WERI-Rb-1 (cell line): ENCODE measurements at regions not wholly inside any gene's neighbourhood (a gene's known extent, or its start where the extent isn't known, plus 50 kb on each side); places are given as distances from the start of the nearest gene placed in this dataset.

Experiments used
- DNase-seq: peaks from one replicate; pipeline ENCODE4 v3.0.0-alpha.2; 2020
- H3K27ac ChIP-seq: fragments of 250-450 bp; sonication (Bioruptor Pico); 2 replicates; pipeline ENCODE4 v1.5.1; 2020; ENCODE audit warnings: mild to moderate bottlenecking, moderate library complexity
- H3K27me3 ChIP-seq: fragments of 250-450 bp; sonication (Bioruptor Pico); 2 replicates; pipeline ENCODE4 v1.5.1; 2021; ENCODE audit warnings: mild to moderate bottlenecking, low read depth, moderate library complexity; ENCODE audit not compliant: insufficient read depth, severe bottlenecking
- H3K36me3 ChIP-seq: fragments of 250-450 bp; sonication (Bioruptor Pico); 2 replicates; pipeline ENCODE4 v1.5.1; 2020; ENCODE audit warnings: mild to moderate bottlenecking, moderate library complexity
- H3K4me3 ChIP-seq: 2 replicates; pipeline ENCODE4 v1.5.1; 2011; ENCODE audit warnings: low read depth, mild to moderate bottlenecking, control low read depth, low read length
- H3K9me3 ChIP-seq: fragments of 250-450 bp; sonication (Bioruptor Pico); 2 replicates; pipeline ENCODE4 v1.5.1; 2021; ENCODE audit warnings: mild to moderate bottlenecking, moderate library complexity; ENCODE audit not compliant: severe bottlenecking
- TF ChIP-seq, protein P1 (sequence below): IDR thresholded peaks from 2 replicates; pipeline ENCODE4 v1.5.1; 2011; ENCODE audit warnings: low read depth, mild to moderate bottlenecking, control low read depth, inconsistent platforms, low read length

DNA sequence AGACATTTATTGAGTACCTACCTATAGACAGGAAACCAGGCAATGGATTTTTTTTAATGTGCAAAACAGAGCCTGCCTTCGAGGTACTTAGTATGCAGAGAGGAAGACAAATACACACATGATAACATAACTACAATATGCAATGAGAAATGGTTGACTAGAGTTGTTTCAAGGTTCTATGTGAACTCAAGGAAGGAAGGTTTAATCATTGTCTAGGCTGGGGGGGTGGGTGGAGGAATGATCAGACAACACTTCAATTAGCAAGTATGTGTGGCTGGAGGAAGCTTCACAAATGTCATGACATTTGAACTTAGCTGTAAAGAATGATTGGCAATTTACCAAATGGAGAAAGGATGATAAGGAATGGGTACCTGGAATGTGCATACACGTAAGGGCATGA lies 985.3 kb downstream of the FLRT2 start:
- DNase-seq: no peak
- TF ChIP-seq, protein P1, sequence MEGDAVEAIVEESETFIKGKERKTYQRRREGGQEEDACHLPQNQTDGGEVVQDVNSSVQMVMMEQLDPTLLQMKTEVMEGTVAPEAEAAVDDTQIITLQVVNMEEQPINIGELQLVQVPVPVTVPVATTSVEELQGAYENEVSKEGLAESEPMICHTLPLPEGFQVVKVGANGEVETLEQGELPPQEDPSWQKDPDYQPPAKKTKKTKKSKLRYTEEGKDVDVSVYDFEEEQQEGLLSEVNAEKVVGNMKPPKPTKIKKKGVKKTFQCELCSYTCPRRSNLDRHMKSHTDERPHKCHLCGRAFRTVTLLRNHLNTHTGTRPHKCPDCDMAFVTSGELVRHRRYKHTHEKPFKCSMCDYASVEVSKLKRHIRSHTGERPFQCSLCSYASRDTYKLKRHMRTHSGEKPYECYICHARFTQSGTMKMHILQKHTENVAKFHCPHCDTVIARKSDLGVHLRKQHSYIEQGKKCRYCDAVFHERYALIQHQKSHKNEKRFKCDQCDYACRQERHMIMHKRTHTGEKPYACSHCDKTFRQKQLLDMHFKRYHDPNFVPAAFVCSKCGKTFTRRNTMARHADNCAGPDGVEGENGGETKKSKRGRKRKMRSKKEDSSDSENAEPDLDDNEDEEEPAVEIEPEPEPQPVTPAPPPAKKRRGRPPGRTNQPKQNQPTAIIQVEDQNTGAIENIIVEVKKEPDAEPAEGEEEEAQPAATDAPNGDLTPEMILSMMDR: no peak

DNA sequence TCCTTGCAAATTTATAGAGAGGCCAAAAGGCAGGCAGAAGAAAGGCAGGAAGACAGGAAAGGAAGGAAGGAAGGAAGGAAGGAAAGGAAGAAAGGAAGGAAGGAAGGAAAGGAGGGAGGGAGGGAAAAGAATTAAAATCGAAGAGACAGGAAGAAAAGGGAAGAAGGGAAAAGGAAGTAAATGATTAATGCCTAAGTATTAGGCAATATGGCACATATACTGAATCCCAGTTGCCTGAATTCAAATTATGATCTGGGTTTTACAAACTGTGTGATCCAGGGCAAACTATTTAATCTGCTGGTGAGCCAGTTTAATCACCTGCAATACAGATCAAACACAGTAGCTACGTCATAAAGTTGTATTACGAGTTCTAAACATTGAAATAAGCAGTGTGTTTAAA lies 983.6 kb downstream of the FLRT2 start:
- H3K9me3 ChIP-seq: no peaks in the 10 kb centered on the region
- TF ChIP-seq, protein P1: no peak
- no peak overlapping the region for H3K4me3 ChIP-seq
- DNase-seq: no peak
- no peak overlapping the region for H3K27ac ChIP-seq
- H3K36me3 ChIP-seq: no peaks in the 10 kb centered on the region
- no peaks in the 10 kb centered on the region for H3K27me3 ChIP-seq

More for the DNA sequence above, 985.3 kb downstream of the FLRT2 start:
- no peaks in the 10 kb centered on the region for H3K36me3 ChIP-seq
- no peak overlapping the region for H3K4me3 ChIP-seq
- H3K27me3 ChIP-seq: no peaks in the 10 kb centered on the region
- H3K27ac ChIP-seq: no peak overlapping the region
- no peaks in the 10 kb centered on the region for H3K9me3 ChIP-seq

DNA sequence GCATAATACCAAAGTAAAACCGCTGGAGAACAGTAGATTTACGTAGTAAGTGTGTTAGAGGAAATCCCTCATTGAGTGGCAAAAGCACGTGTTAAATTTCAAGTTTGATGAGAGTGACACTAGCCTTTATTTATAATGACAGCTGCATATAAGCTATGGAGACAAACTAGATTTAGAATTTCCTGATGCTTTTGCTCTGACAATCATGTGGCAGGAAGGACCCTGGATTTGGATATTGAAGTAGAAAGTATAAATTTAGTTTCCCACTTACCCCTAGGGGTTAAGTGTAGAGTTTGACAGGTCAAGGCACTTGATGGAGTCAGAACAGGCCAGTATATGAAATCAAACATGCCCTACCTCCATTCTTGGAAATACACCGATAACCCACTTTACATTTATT lies 983.1 kb downstream of the FLRT2 start:
- DNase-seq: no peak
- no peaks in the 10 kb centered on the region for H3K36me3 ChIP-seq
- H3K27ac ChIP-seq: no peak overlapping the region
- no peaks in the 10 kb centered on the region for H3K9me3 ChIP-seq
- TF ChIP-seq, protein P1: no peak
- no peak overlapping the region for H3K4me3 ChIP-seq
- no peaks in the 10 kb centered on the region for H3K27me3 ChIP-seq

DNA sequence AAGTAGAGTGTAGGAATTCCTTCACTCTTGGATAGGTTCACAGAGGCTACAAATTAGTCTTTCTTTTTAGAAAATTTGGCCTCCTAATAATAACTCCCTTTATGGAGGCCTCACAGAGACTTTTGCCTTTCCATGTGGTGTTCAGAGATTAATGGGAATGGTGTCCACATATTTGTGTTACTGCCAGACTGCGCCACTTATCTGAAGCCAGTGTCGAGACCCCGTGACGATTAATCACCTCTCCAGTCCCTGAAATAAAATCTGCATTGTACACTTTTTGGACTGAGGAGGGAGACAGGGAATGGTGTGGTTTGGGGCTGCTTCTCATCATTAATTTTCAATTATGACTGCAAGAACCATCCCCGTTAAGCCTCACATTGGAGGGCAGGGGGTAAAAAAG lies 980.5 kb downstream of the FLRT2 start:
- no peak overlapping the region for H3K27ac ChIP-seq
- H3K36me3 ChIP-seq: no peaks in the 10 kb centered on the region
- no peaks in the 10 kb centered on the region for H3K9me3 ChIP-seq
- DNase-seq: no peak
- no peak overlapping the region for H3K4me3 ChIP-seq
- TF ChIP-seq, protein P1: no peak
- no peaks in the 10 kb centered on the region for H3K27me3 ChIP-seq

DNA sequence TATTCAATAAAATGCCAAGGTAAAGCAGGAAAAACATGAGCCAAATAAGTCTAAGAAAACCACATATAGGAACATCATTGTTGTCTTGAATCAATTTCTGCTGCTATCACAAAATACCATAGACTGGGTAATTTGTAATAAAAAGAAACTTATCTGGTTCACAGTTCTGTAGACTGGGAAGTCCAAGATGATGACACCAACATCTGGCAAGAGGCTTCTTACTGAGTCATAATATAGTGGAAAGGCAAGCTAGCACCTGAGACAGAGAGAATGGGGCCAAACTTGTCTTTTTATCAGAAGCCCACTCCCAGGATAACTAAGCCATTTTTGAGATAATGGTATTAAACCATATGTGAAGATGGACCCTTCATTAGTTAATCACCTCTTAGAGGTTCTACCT lies 975.9 kb downstream of the FLRT2 start:
- H3K27me3 ChIP-seq: no peaks in the 10 kb centered on the region
- DNase-seq: no peak
- no peak overlapping the region for H3K27ac ChIP-seq
- TF ChIP-seq, protein P1: no peak
- no peaks in the 10 kb centered on the region for H3K36me3 ChIP-seq
- no peaks in the 10 kb centered on the region for H3K9me3 ChIP-seq
- H3K4me3 ChIP-seq: no peak overlapping the region

DNA sequence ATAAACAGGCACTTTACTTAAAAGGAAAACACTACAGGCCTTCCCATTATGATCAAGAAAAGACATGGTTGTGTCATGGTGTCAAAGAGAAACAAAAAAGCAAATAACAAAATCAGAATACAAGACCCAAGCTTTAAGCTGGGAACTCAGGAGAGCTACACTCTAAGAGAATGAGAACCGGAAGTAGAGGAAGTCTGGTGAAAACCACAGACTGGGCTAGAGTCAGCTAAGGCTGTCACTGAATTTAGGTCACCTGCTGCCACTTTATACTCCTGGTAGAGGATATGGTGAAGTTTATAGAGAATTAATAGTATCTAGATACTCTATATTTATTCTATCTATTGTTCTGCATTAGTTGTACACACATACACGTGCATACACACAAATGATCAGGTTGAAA lies 971.7 kb downstream of the FLRT2 start:
- no peaks in the 10 kb centered on the region for H3K27me3 ChIP-seq
- no peaks in the 10 kb centered on the region for H3K9me3 ChIP-seq
- TF ChIP-seq, protein P1: no peak
- no peak overlapping the region for H3K27ac ChIP-seq
- H3K4me3 ChIP-seq: no peak overlapping the region
- no peaks in the 10 kb centered on the region for H3K36me3 ChIP-seq
- no peak for DNase-seq
